Left lung (tissue), 4 donors: ENCODE measurements at regions not wholly inside any gene's neighbourhood (a gene's known extent, or its start where the extent isn't known, plus 50 kb on each side); places are given as distances from the start of the nearest gene placed in this dataset.

Experiments used
- ATAC-seq: fragments of 200-7000 bp; cut with Tn5 transposase; one replicate; pipeline ENCODE4 v1.9.1; 2020; ENCODE audit warnings: moderate library complexity
- DNase-seq, 4 donors: peaks; one replicate each; pipeline ENCODE4 v3.0.0-alpha.2; 2013 to 2020
- H3K27ac ChIP-seq, 2 donors: fragments of 200-600 bp; sonication (generic) in 1 of 2; one replicate each; pipeline versions ENCODE4 v1.5.0 to v1.8.0; 2020 to 2021
- H3K27me3 ChIP-seq, 2 donors: fragments of 200-600 bp; sonication (generic) in 1 of 2; one replicate each; pipeline versions ENCODE4 v1.5.0 to v1.8.0; 2020 to 2021
- H3K36me3 ChIP-seq, 2 donors: fragments of 200-600 bp; sonication (generic) in 1 of 2; one replicate each; pipeline versions ENCODE4 v1.5.0 to v1.8.0; 2020 to 2021
- H3K4me1 ChIP-seq, 2 donors: fragments of 200-600 bp; one replicate each; pipeline ENCODE4 v1.8.0; 2021
- H3K4me3 ChIP-seq, 2 donors: fragments of 200-600 bp; sonication (generic) in 1 of 2; one replicate each; pipeline versions ENCODE4 v1.5.0 to v1.8.0; 2020 to 2021; ENCODE audit warnings: mild to moderate bottlenecking in 1 of 2
- H3K9me3 ChIP-seq, 2 donors: fragments of 200-600 bp; sonication (generic) in 1 of 2; one replicate each; pipeline versions ENCODE4 v1.5.0 to v1.8.0; 2020 to 2021
- intact Hi-C, 2 donors: fragments of 100-400 bp; cut with DNase I; formaldehyde crosslinking; loops; one replicate each; pipeline versions ENCODE4 v1.11.2 to v1.14.2; 2022
- TF ChIP-seq, protein P1 (sequence below), 2 donors: fragments of 200-600 bp; sonication (generic) in 1 of 2; IDR thresholded peaks; one replicate each; pipeline versions ENCODE4 v1.5.0 to v1.8.0; 2021; ENCODE audit warnings: antibody characterized with exemption in 2 of 2
- donor health status: DM: no; HTN: yes; CAD: no.
- donor health status: DM: no; HTN: no; CAD: no.

DNA sequence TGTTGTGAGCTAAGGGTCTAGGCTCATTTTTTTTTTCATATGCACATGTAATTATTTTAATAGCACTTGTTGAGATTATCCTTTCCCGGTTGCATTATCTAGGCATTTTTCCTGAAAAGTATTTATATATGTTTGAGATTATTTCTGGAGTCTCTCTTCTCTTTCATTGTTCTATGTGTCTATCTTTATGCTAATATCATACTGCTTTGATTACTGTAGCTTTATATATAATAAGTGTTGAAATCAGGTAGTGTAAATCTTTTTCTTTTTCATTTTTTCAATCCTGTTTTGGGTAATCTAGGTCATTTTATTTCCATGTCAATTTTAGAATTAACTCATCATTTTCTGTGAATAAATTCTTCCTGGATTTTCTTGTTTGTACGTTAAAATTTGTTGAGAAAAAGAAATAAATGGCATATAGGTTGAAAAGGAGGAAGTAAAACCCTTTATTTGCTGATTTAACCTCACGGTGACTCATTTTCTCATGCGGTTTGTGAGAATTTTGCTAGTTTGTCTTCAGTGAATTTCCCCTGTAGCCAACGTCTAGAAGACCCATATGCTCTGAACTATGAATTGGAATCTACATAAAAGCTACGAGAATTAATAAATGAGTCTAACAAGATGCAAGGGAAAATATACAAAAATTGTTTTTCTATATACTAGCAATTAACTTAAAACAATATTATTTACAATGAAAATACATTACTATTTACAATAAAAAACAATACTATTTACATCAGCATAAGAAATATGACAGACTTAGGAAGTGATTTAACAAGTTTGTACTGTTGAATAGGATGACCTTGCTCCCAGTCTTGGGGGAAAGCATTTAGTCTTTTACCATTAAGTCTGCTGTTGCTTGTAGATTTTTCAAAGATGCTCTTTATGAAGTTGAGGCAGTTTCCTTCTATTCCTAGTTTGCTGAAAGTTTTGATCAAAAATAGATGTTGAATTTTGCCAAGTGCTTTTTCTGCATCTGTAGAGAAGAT, 105.0 kb downstream of the SNAPC1 start:
- Histone ChIP-seq H3K36me3 (no peaks in the 10 kb centered on the region), H3K4me3 (no peak overlapping the region), H3K27me3 (no peaks in the 10 kb centered on the region), H3K27ac (no peak overlapping the region), H3K4me1 (no peaks in the 10 kb centered on the region), H3K9me3 (no peaks in the 10 kb centered on the region)
- ATAC-seq, result no peak
- intact Hi-C loops, result no loop called here
- DNase-seq, result no peak
- TF ChIP-seq, protein P1, sequence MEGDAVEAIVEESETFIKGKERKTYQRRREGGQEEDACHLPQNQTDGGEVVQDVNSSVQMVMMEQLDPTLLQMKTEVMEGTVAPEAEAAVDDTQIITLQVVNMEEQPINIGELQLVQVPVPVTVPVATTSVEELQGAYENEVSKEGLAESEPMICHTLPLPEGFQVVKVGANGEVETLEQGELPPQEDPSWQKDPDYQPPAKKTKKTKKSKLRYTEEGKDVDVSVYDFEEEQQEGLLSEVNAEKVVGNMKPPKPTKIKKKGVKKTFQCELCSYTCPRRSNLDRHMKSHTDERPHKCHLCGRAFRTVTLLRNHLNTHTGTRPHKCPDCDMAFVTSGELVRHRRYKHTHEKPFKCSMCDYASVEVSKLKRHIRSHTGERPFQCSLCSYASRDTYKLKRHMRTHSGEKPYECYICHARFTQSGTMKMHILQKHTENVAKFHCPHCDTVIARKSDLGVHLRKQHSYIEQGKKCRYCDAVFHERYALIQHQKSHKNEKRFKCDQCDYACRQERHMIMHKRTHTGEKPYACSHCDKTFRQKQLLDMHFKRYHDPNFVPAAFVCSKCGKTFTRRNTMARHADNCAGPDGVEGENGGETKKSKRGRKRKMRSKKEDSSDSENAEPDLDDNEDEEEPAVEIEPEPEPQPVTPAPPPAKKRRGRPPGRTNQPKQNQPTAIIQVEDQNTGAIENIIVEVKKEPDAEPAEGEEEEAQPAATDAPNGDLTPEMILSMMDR (IDR thresholded peaks at IDR 0.05), result no peak

DNA sequence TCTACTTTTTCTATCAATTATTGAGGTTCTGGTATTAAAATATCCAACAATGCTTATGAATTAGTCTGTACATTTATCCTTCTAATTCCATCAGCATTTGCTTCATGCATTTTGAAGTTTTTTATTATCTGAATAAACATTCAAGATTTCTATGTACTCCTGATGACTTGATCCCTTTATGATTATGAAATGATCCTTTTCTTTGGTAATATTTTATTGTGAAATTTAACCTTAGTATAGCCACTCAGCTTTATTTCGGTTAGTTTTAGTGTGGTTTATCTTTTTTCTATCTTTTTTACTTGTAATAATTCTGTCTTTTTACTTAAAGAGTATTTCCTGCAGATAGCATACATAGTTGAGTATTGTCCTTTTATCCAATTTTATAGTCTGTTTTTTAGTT, 106.6 kb downstream of the SNAPC1 start:
- no peak for DNase-seq
- Histone ChIP-seq H3K27ac (no peak overlapping the region), H3K36me3 (no peaks in the 10 kb centered on the region), H3K9me3 (no peaks in the 10 kb centered on the region), H3K27me3 (peaks cover 0 to 2% of the 10 kb centered on the region in 2 donors), H3K4me1 (no peaks in the 10 kb centered on the region), H3K4me3 (no peak overlapping the region)
- TF ChIP-seq, protein P1 (IDR thresholded peaks at IDR 0.05), result no peak
- intact Hi-C loops, result no loop called here
- no peak for ATAC-seq

DNA sequence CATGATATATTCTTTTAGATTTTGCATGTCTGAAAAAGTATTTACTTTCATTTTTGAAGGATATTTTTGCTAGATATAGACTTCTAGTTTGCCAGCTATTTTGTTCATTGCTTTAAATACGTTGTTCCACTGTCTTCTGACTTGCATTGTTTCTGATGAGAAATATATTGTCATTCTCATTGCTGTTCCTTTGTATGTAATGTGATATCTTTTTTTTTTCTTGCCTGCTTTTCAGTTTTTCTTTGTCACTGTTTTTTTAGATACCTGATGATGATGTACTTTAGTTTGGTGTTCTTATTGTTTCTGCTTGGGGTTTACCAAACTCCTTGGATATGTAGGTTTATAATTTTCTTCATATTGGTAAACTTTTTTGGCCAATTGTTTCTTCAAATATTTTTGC, 107.9 kb downstream of the SNAPC1 start:
- ATAC-seq (no peak), DNase-seq (no peak)
- no peak overlapping the region for H3K4me3 ChIP-seq
- H3K27ac ChIP-seq, result no peak overlapping the region
- intact Hi-C loops, result no loop called here
- peaks cover 0 to 5% of the 10 kb centered on the region in 2 donors for H3K27me3 ChIP-seq
- TF ChIP-seq, protein P1 (IDR thresholded peaks at IDR 0.05), result no peak
- no peaks in the 10 kb centered on the region for H3K4me1 ChIP-seq
- no peaks in the 10 kb centered on the region for H3K36me3 ChIP-seq
- no peaks in the 10 kb centered on the region for H3K9me3 ChIP-seq

DNA sequence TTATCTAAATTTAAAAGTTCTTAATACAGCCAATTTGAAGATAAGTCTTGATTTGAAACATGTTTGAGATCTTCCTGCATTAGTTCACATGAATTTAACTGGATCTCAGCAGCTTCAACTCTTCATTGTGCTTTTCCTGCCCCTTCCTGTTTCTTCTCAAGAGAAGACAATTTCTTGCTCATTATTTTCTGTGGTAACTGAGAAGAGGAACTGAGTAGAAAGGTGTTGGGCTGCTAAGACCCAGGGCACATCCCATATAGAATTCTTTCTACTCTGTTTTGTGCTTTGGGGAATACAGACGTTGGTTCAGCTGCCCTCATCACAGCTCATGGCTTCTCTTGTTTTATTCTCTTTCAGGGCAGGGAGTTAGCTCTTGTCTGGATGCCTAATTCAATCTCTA, 110.2 kb downstream of the SNAPC1 start:
- DNase-seq, result no peak
- H3K36me3 ChIP-seq, result no peaks in the 10 kb centered on the region
- H3K4me3 ChIP-seq, result no peak overlapping the region
- peaks cover 3 to 15% of the 10 kb centered on the region in 2 donors for H3K27me3 ChIP-seq
- H3K9me3 ChIP-seq, result no peaks in the 10 kb centered on the region
- no peak for ATAC-seq
- TF ChIP-seq, protein P1 (IDR thresholded peaks at IDR 0.05), result no peak
- no peak overlapping the region for H3K27ac ChIP-seq
- H3K4me1 ChIP-seq, result no peaks in the 10 kb centered on the region
- intact Hi-C loops, result no loop called here

DNA sequence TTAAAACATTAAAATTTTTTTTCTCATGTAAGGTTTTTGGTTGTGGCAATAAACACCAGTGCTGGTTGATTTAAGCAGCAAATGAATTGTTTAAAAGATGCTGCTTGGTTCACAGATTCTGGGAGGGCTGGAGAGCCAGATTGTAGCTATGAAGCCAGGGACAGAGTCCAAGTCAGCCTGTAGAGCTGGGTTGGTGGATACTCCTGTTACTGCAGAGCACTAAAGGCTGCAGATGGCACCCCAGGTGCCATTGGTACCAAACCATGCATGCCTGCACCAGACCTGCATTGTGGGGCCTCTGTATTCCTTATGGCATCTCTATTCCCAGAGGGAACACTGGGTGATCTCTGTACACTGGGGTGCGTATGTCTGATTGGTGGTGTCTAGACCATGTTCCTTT, 113.3 kb downstream of the SNAPC1 start:
- Histone ChIP-seq H3K36me3 (no peaks in the 10 kb centered on the region), H3K4me3 (no peak overlapping the region), H3K27me3 (peaks cover 3 to 15% of the 10 kb centered on the region in 2 donors), H3K4me1 (no peaks in the 10 kb centered on the region), H3K9me3 (no peaks in the 10 kb centered on the region), H3K27ac (no peak overlapping the region)
- ATAC-seq (no peak), DNase-seq (no peak)
- intact Hi-C loops, result no loop called here
- TF ChIP-seq, protein P1 (IDR thresholded peaks at IDR 0.05), result no peak
